K562 (cell line): ENCODE measurements at regions not wholly inside any gene's neighbourhood (a gene's known extent, or its start where the extent isn't known, plus 50 kb on each side); places are given as distances from the start of the nearest gene placed in this dataset.
"Not testable (repeated sequence)": the region's sequence is repeated elsewhere in the genome, so short reads cannot be mapped to it uniquely, and the experiment has no call there.

Experiments used
- ATAC-seq: fragments of 200-7000 bp; cut with Tn5 transposase; 3 replicates; pipeline ENCODE4 v1.9.1; 2020; ENCODE audit warnings: moderate library complexity
- BruUV-seq: library from RNA; stranded (reverse); fragments of 400-500 nt; replicated peaks from 2 replicates; lab custom pipeline; 2021; lab: Mats Ljungman, UMichigan
- CTCF ChIA-PET: fragments of 300-600 bp; formaldehyde crosslinking; extraction: SDS; loops from one replicate; lab custom pipeline; 2021; ENCODE audit warnings: low intra/inter-chr PET ratio; lab: Yijun Ruan, JAX
- POLR2A ChIA-PET: fragments of 300-600, 350-650 bp; sonication (Branson Sonifier 250); formaldehyde crosslinking; extraction: SDS; loops from one replicate; lab custom pipeline; 2021; ENCODE audit warnings: antibody characterized with exemption, inconsistent platforms; lab: Yijun Ruan, JAX
- DNase-seq, 4 experiments: peaks; one replicate each; pipeline versions ENCODE4 v3.0.0 to v3.0.0-alpha.2; 2011 to 2018; ENCODE audit warnings: low spot score in 3 of 4, mixed read lengths in 3 of 4; ENCODE audit errors: extremely low read depth in 1 of 4
- FAIRE-seq: peaks from 2 replicates; lab custom pipeline; 2011; peaks lifted over from hg19 to GRCh38; lab: Jason Lieb, UNC
- H2AFZ ChIP-seq: 2 replicates; pipeline ENCODE4 v1.6.0; 2011; ENCODE audit warnings: low read depth, low read length, control low read depth, inconsistent platforms
- H3K27ac ChIP-seq: fragments of 200-600 bp; 3 replicates; pipeline ENCODE4 v1.8.0; 2011; ENCODE audit warnings: low read depth, mild to moderate bottlenecking, control low read depth, inconsistent platforms, low read length, moderate library complexity, mixed read lengths; ENCODE audit errors: extremely low read depth
- H3K27me3 ChIP-seq, 2 experiments: fragments of 300-600 bp in 1 of 2; 2 replicates in 1 of 2; 3 replicates in 1 of 2; pipeline versions ENCODE4 v1.6.0 to v1.8.0; 2011; ENCODE audit warnings: inconsistent platforms in 2 of 2, low read length in 2 of 2, mild to moderate bottlenecking in 1 of 2, mixed read lengths in 1 of 2, moderate library complexity in 1 of 2; ENCODE audit not compliant: control insufficient read depth in 2 of 2, insufficient read depth in 2 of 2
- H3K36me3 ChIP-seq: fragments of 300-600 bp; 3 replicates; pipeline ENCODE4 v1.8.0; 2011; ENCODE audit warnings: mild to moderate bottlenecking, low read length, inconsistent platforms; ENCODE audit not compliant: control insufficient read depth, insufficient read depth
- H3K4me1 ChIP-seq, 2 experiments: fragments of 200-600 bp in 1 of 2; replicated peaks in 1 of 2; 2 replicates in 1 of 2; 3 replicates in 1 of 2; pipeline versions ENCODE4 v1.5.1 to v1.8.0; 2011; ENCODE audit warnings: inconsistent platforms in 2 of 2, low read length in 2 of 2, mild to moderate bottlenecking in 1 of 2, mixed read lengths in 1 of 2, moderate library complexity in 1 of 2; ENCODE audit not compliant: control insufficient read depth in 2 of 2, insufficient read depth in 2 of 2
- H3K4me2 ChIP-seq: 2 replicates; pipeline ENCODE4 v1.6.1; 2011; ENCODE audit warnings: low read length, control low read depth, inconsistent platforms, mixed read lengths; ENCODE audit not compliant: insufficient read depth
- H3K4me3 ChIP-seq: fragments of 200-600 bp; sonication (generic), shearing (Covaris generic); 2 replicates; pipeline ENCODE4 v1.5.1; 2016; ENCODE audit warnings: control low read depth, inconsistent platforms
- H3K79me2 ChIP-seq: fragments of 200-600 bp; 3 replicates; pipeline ENCODE4 v1.8.0; 2011; ENCODE audit warnings: low read length, inconsistent platforms; ENCODE audit not compliant: control insufficient read depth, insufficient read depth
- H3K9ac ChIP-seq, 2 experiments: 2 replicates each; pipeline versions ENCODE4 v1.6.0 to v1.6.1; 2011; ENCODE audit warnings: low read depth in 2 of 2, low read length in 2 of 2, control low read depth in 1 of 2, inconsistent platforms in 1 of 2, mild to moderate bottlenecking in 1 of 2, mixed read lengths in 1 of 2; ENCODE audit not compliant: insufficient read depth in 1 of 2
- H3K9me1 ChIP-seq: one replicate; pipeline ENCODE4 v1.6.0; 2011; ENCODE audit warnings: inconsistent platforms, mild to moderate bottlenecking, low read length, moderate library complexity; ENCODE audit not compliant: control insufficient read depth, insufficient read depth
- H3K9me3 ChIP-seq: replicated peaks from 2 replicates; pipeline ENCODE4 v1.5.1; 2011; ENCODE audit warnings: low read depth, low read length, inconsistent platforms; ENCODE audit not compliant: control insufficient read depth, insufficient read depth
- H4K20me1 ChIP-seq: replicated peaks from 2 replicates; pipeline ENCODE4 v1.6.1; 2011; ENCODE audit warnings: low read length, inconsistent platforms, mixed read lengths; ENCODE audit not compliant: control insufficient read depth, insufficient read depth
- LEF1 ChIP-seq: fragments of 450-650 bp; IDR thresholded peaks from 2 replicates; pipeline ENCODE4 v1.6.1; 2016; ENCODE audit warnings: mild to moderate bottlenecking
- PHB2 ChIP-seq: fragments of 450-650 bp; IDR thresholded peaks from 2 replicates; pipeline ENCODE4 v1.6.1; 2017; ENCODE audit warnings: low read depth
- SMAD2 ChIP-seq: fragments of 150-350 bp; IDR thresholded peaks from 2 replicates; pipeline ENCODE4 v1.6.1; 2014; ENCODE audit warnings: low read depth, mild to moderate bottlenecking, low read length
- SP2 ChIP-seq: IDR thresholded peaks from 2 replicates; pipeline ENCODE4 v1.6.1; 2011; ENCODE audit warnings: mild to moderate bottlenecking, low read depth, low read length, moderate library complexity; ENCODE audit not compliant: poor library complexity, severe bottlenecking; ENCODE audit errors: extremely low read depth
- ZNF561 ChIP-seq: fragments of 450-650 bp; formaldehyde crosslinking; conservative IDR thresholded peaks from 2 replicates; pipeline ENCODE4 v1.4.0; 2020; ENCODE audit warnings: mild to moderate bottlenecking, moderate library complexity
- ZNF75A ChIP-seq: fragments of 450-650 bp; formaldehyde crosslinking; IDR thresholded peaks from 2 replicates; pipeline ENCODE4 v1.4.0; 2020; ENCODE audit warnings: mild to moderate bottlenecking
- WGBS: fragments of 100-300 bp; shearing (Covaris generic); methylation state at CpG from one replicate; pipeline ENCODE4 v1.1.6; 2016; ENCODE audit warnings: low coverage, mixed read lengths; ENCODE audit not compliant: insufficient coverage; ENCODE audit errors: missing lambda C conversion rate; 5-methylcytosine and 5-hydroxymethylcytosine counted together
- in situ Hi-C: fragments of 300-500 bp; cut with MboI; formaldehyde crosslinking; loops from 4 replicates; pipeline ENCODE4 v1.15.0; 2018; ENCODE audit warnings: inconsistent platforms, mixed read lengths
- intact Hi-C: fragments of 100-400 bp; cut with micrococcal nuclease; formaldehyde crosslinking; loops from 2 replicates; pipeline ENCODE4 v1.14.2; 2022
- TF ChIP-seq, protein P1 (sequence below): fragments of 450-650 bp; IDR thresholded peaks from 2 replicates; pipeline ENCODE4 v1.6.1; 2016; ENCODE audit warnings: borderline replicate concordance
- TF ChIP-seq, protein P2 (sequence below): fragments of 450-650 bp; formaldehyde crosslinking; conservative IDR thresholded peaks from 2 replicates; pipeline ENCODE4 v1.4.0; 2022; ENCODE audit warnings: mild to moderate bottlenecking, missing genetic modification characterization

GRCh38 chr10:52946486-52946885 is 173.9 kb upstream of the MBL2 start (continued):
- TF ChIP-seq, protein P1, sequence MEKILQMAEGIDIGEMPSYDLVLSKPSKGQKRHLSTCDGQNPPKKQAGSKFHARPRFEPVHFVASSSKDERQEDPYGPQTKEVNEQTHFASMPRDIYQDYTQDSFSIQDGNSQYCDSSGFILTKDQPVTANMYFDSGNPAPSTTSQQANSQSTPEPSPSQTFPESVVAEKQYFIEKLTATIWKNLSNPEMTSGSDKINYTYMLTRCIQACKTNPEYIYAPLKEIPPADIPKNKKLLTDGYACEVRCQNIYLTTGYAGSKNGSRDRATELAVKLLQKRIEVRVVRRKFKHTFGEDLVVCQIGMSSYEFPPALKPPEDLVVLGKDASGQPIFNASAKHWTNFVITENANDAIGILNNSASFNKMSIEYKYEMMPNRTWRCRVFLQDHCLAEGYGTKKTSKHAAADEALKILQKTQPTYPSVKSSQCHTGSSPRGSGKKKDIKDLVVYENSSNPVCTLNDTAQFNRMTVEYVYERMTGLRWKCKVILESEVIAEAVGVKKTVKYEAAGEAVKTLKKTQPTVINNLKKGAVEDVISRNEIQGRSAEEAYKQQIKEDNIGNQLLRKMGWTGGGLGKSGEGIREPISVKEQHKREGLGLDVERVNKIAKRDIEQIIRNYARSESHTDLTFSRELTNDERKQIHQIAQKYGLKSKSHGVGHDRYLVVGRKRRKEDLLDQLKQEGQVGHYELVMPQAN, result no peak
- TF ChIP-seq SP2 (no peak), LEF1 (no peak), ZNF561 (CRISPR knock-in tag) (no peak), ZNF75A (CRISPR knock-in tag) (no peak), PHB2 (no peak), SMAD2 (no peak)
- TF ChIP-seq, protein P2, sequence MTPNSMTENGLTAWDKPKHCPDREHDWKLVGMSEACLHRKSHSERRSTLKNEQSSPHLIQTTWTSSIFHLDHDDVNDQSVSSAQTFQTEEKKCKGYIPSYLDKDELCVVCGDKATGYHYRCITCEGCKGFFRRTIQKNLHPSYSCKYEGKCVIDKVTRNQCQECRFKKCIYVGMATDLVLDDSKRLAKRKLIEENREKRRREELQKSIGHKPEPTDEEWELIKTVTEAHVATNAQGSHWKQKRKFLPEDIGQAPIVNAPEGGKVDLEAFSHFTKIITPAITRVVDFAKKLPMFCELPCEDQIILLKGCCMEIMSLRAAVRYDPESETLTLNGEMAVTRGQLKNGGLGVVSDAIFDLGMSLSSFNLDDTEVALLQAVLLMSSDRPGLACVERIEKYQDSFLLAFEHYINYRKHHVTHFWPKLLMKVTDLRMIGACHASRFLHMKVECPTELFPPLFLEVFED, result no peak
- TF ChIP-seq, all 486 proteins: peak for 0

DNA sequence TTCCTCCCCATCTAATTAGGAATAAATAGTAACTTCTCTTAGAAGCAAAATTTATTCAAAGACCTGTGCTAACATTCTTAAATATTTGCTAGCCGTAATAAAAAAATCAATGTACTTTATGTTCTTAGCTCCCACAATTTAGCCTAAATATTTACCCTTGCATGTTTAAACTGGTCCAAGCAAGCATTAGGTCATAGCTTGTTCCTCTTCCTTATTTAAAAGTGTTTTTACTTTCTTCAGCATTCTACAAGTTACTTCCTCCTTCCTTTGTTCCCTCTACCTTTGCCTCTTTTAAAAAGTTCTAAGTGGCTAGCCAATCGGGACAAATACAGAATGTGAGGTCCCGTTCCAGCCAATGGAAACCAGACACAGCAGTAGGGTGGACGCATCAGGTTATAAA is 172.9 kb upstream of the MBL2 start:
- intact Hi-C loops, H3K4me1 ChIP-seq, in situ Hi-C loops, H3K27me3 ChIP-seq, CTCF ChIA-PET, H3K79me2 ChIP-seq, H4K20me1 ChIP-seq, FAIRE-seq, DNase-seq, H3K9me3 ChIP-seq, H2AFZ ChIP-seq, H3K9me1 ChIP-seq, H3K36me3 ChIP-seq, ATAC-seq, H3K9ac ChIP-seq, H3K27ac ChIP-seq, POLR2A ChIA-PET, BruUV-seq, H3K4me2 ChIP-seq, H3K4me3 ChIP-seq: not testable (repeated sequence)
- WGBS, result 0% methylated on average over 4 of the region's 4 CpGs
